Activated CD8-positive, alpha-beta memory T cell treated with anti-CD3 and anti-CD28 coated beads, Interleukin-2, amount 50 U/mL, for 48 hours (primary cell): ENCODE measurements at regions not wholly inside any gene's neighbourhood (a gene's known extent, or its start where the extent isn't known, plus 50 kb on each side); places are given as distances from the start of the nearest gene placed in this dataset.

Source experiments
- DNase-seq: peaks from one replicate; pipeline ENCODE4 v3.0.0-alpha.2; 2020

- no peak for DNase-seq
Measured at GRCh38 chr21:16519036-16519435, 789.3 kb downstream of the USP25 start.

- DNase-seq: no peak
Measured at GRCh38 chr21:16519644-16520043, 789.9 kb downstream of the USP25 start.

- DNase-seq: no peak
Measured at GRCh38 chr21:16522548-16522947, 792.8 kb downstream of the USP25 start.

GRCh38 chr21:16530656-16531055, 800.9 kb downstream of the USP25 start:
- DNase-seq: no peak

GRCh38 chr21:16532840-16533239, 803.1 kb downstream of the USP25 start:
- DNase-seq: no peak

GRCh38 chr21:16533692-16534407, 804.1 kb downstream of the USP25 start:
- no peak for DNase-seq

- no peak for DNase-seq
Measured at GRCh38 chr21:16534408-16535101, 804.8 kb downstream of the USP25 start.

- DNase-seq: no peak
Measured at GRCh38 chr21:16535102-16535422, 805.3 kb downstream of the USP25 start.

- DNase-seq: no peak
Measured at GRCh38 chr21:16535626-16536025, 805.8 kb downstream of the USP25 start.

GRCh38 chr21:16536140-16536539, 806.4 kb downstream of the USP25 start:
- no peak for DNase-seq

GRCh38 chr21:16536643-16537434, 807.1 kb downstream of the USP25 start:
- no peak for DNase-seq

- DNase-seq: no peak
Measured at GRCh38 chr21:16537501-16537900, 807.7 kb downstream of the USP25 start.

GRCh38 chr21:16538405-16538804, 808.6 kb downstream of the USP25 start:
- no peak for DNase-seq

- no peak for DNase-seq
Measured at GRCh38 chr21:16538936-16539440, 809.2 kb downstream of the USP25 start.

GRCh38 chr21:16540966-16541727, 811.4 kb downstream of the USP25 start:
- DNase-seq: no peak

- DNase-seq: no peak
Measured at GRCh38 chr21:16550118-16550517, 820.3 kb downstream of the USP25 start.

GRCh38 chr21:16550917-16551741, 821.3 kb downstream of the USP25 start:
- DNase-seq: no peak

GRCh38 chr21:16552880-16553279, 823.1 kb downstream of the USP25 start:
- no peak for DNase-seq

GRCh38 chr21:16554503-16554902, 824.7 kb downstream of the USP25 start:
- no peak for DNase-seq

- DNase-seq: no peak
Measured at GRCh38 chr21:16563116-16563515, 833.3 kb downstream of the USP25 start.

- DNase-seq: no peak
Measured at GRCh38 chr21:16563795-16564194, 834.0 kb downstream of the USP25 start.

- DNase-seq: no peak
Measured at GRCh38 chr21:16568244-16568643, 838.5 kb downstream of the USP25 start.
